GM21528 (cell line): ENCODE measurements at regions not wholly inside any gene's neighbourhood (a gene's known extent, or its start where the extent isn't known, plus 50 kb on each side); places are given as distances from the start of the nearest gene placed in this dataset.

Experiments used
- ATAC-seq: cut with Tn5 transposase; IDR thresholded peaks from one replicate; pipeline ENCODE4 v1.9.1; 2021; ENCODE audit warnings: mild to moderate bottlenecking, moderate library complexity; ENCODE audit not compliant: unreplicated experiment, low FRiP score

DNA sequence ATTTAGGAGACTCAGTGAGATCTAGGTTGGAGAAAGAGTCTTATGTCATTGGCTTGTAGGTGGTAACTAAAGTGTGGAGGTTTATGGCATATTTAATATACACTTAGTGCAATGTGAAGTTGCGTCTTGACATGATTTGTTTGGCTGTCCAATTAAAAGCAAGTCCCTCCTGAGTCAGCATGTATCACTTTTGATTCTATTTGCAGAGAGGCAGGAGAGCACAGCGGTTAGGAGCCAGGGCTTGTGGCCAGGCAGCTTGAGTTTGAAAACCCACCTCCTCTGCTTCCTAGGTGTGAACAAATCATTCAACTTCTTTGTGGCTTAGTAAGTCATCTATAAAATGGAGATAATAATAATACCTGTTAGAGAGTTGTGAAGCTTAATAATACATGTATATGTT is 68.5 kb upstream of the OTX2 start:
- ATAC-seq, result no peak

DNA sequence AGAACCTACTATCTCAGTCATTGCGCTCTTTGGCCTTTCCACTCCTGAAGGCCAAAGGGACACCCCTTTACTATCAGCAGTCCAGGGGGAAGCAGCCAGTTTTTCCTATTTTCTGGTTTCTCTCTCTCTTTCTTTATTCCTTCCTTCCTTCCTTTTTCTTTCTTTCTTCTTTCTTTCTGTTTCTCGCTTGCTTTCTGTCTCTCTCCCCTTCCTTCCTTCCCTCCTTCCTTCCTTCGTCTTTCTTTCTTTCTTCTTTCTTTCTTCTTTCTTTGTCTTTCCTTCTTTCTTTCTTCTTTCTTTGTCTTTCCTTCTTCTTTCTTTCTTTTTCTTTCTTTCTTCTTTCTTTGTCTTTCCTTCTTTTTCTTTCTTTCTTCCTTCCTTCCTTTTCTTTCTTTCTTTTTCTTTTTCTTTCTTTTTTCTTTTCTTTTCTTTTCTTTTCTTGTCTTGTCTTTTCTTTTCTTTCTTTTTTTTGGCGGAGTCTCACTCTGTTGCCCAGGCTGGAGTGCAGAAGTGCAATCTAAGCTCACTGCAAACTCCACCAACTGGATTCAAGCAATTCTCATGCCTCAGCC is 64.9 kb upstream of the OTX2 start:
- ATAC-seq, result no peak

DNA sequence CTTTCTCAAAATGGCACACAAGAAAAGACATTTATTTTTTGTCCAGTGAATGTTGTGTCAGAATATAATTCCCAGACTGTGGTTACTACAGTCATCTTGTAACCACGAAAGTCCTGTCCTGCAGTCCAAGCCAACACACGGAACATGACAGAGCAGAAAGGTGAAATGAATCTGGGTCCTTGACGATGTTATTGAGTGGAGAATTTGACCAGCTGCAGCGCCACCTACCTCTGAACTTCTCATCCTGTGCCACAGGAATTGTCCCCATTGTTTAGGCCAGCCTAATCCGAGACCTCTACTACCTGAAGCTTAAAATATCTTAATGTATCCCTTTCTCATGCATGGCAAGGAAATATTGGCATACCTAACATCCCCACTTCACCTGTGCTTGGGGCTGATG is 64.1 kb upstream of the OTX2 start:
- no peak for ATAC-seq

DNA sequence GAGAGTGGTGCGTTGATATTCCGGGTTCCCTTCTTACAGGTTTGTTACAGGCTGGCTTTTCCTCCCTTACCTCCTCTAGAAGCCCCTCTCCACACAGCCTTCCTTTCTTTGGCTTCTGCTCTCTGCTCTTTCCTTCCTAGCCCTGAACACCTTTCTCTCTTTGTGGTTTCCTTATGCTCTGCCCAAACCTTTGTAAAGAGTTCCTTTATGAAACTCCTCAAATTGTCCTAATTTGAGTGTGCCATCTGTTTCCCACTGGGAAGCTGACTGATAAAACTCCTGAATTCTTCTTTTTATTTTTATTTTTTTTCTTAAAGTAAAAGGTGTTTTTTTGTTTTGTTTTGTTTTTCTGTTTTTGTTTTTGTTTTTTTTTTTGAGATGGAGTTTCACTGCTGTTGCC is 60.1 kb upstream of the OTX2 start:
- ATAC-seq, result no peak

DNA sequence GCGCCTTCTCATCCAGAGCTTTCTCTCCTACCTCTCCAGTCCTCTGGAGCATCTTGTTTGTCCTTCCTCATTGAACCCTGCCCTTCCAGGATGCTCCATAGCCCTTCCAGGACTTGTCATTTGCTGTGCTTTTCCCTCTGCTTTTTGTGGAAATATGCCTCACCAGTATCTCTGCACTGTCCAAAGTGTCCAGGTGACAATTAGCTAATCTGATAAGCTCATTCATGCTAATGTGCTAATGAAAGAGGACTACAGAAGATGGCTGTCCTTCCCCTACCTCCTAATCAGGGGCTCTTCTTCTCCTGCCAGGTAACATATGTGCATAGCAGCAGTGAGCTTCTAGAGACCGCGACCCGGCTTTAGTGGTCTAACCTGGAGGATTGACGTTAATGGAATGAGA is 58.4 kb upstream of the OTX2 start:
- no peak for ATAC-seq

DNA sequence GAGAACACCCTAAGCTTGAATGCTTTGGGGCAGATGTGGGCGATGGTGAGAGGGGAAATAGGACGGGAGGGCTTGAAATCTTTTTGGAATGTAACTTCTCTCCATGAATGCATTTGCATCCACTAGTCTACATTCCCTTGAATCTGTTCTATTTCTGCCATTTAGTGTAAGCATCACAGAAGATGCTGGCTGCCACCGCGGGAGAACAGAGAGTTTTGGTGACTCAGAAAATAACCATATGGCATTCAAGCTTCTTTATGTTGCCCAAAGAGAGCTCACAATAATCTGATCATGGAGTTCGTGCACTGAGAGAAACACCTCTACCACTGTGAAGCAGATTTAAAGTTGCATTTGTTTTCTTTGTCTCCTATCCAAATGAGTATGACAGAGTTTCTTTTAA is 52.6 kb upstream of the OTX2 start:
- ATAC-seq, result no peak

DNA sequence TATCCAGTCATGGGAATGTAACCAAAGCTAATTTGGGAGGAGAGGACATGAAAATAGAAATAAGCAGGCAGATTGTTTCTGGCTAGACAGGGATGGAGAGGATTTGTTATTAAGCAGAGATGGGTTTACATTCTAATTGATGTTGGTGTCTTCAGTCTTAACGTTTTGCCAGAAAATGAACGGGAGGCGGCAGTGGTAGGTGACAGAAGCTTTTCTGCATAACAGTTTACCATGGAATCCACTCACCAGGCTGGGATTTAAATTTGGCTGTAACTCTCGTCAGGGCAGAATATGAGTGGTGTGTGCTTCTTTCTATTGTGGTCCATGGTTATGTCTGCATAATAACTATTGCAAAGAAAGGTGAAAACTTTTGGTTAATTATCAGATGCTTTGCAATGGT is 50.2 kb upstream of the OTX2 start:
- no peak for ATAC-seq
